ENCODE measurements at regions not wholly inside any gene's neighbourhood (a gene's known extent, or its start where the extent isn't known, plus 50 kb on each side); places are given as distances from the start of the nearest gene placed in this dataset.

DNA sequence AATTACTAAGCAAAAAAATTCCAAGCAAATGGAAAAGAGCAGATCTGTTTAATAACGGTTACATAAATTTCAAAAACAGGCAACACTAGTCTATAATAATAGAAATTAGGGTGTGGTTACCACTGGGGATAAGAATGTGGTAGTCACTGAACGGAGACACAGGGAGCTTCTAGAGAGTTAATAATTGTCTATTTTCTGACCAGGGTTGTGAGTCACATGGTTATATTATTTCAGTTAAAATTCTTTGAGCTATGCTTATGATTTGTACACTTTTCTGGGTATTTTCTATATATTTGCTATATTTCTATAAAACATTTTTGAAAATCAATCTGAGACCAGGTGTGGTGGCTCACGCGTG, 433.9 kb upstream of the MAF start:
- no peak for TF ChIP-seq POLR2A (IDR thresholded peaks at IDR 0.05)
- TF ChIP-seq, protein P1, sequence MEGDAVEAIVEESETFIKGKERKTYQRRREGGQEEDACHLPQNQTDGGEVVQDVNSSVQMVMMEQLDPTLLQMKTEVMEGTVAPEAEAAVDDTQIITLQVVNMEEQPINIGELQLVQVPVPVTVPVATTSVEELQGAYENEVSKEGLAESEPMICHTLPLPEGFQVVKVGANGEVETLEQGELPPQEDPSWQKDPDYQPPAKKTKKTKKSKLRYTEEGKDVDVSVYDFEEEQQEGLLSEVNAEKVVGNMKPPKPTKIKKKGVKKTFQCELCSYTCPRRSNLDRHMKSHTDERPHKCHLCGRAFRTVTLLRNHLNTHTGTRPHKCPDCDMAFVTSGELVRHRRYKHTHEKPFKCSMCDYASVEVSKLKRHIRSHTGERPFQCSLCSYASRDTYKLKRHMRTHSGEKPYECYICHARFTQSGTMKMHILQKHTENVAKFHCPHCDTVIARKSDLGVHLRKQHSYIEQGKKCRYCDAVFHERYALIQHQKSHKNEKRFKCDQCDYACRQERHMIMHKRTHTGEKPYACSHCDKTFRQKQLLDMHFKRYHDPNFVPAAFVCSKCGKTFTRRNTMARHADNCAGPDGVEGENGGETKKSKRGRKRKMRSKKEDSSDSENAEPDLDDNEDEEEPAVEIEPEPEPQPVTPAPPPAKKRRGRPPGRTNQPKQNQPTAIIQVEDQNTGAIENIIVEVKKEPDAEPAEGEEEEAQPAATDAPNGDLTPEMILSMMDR (IDR thresholded peaks at IDR 0.05), result no peak
